NCI-H1436 treated with DMSO at 0.1 percent for 48 hours (cell line): ENCODE measurements at regions not wholly inside any gene's neighbourhood (a gene's known extent, or its start where the extent isn't known, plus 50 kb on each side); places are given as distances from the start of the nearest gene placed in this dataset.
A peak's percentile ranks its signal among the peaks of the same experiment; 100 is the strongest.

Experiments
- DNase-seq: peaks from one replicate; lab custom pipeline; 2025; lab: John Stamatoyannopoulos, UW

GRCh38 chr18:41829647-41830516 lies 125.2 kb upstream of the PIK3C3 start:
- no peak for DNase-seq

GRCh38 chr18:41828137-41828536 lies 126.9 kb upstream of the PIK3C3 start:
- DNase-seq = no peak

GRCh38 chr18:41820784-41821183 lies 134.2 kb upstream of the PIK3C3 start:
- DNase-seq = no peak

- DNase-seq = no peak
Measured at GRCh38 chr18:41818381-41819355, 136.4 kb upstream of the PIK3C3 start.

- no peak for DNase-seq
Measured at GRCh38 chr18:41814651-41815050, 140.4 kb upstream of the PIK3C3 start.

GRCh38 chr18:41809652-41810051 lies 145.4 kb upstream of the PIK3C3 start:
- DNase-seq = no peak

- no peak for DNase-seq
Measured at GRCh38 chr18:41805341-41805740, 149.7 kb upstream of the PIK3C3 start.

GRCh38 chr18:41798879-41799278 lies 156.2 kb upstream of the PIK3C3 start:
- DNase-seq = no peak

GRCh38 chr18:41790687-41791086 lies 164.3 kb upstream of the PIK3C3 start:
- no peak for DNase-seq

GRCh38 chr18:41789001-41789400 lies 166.0 kb upstream of the PIK3C3 start:
- no peak for DNase-seq

GRCh38 chr18:41783879-41784278 lies 171.2 kb upstream of the PIK3C3 start:
- no peak for DNase-seq

- DNase-seq = no peak
Measured at GRCh38 chr18:41783065-41783818, 171.8 kb upstream of the PIK3C3 start.

GRCh38 chr18:41771973-41772372 lies 183.1 kb upstream of the PIK3C3 start:
- no peak for DNase-seq

- no peak for DNase-seq
Measured at GRCh38 chr18:41769265-41769664, 185.8 kb upstream of the PIK3C3 start.

GRCh38 chr18:41768467-41768866 lies 186.6 kb upstream of the PIK3C3 start:
- no peak for DNase-seq

- no peak for DNase-seq
Measured at GRCh38 chr18:41767960-41768359, 187.1 kb upstream of the PIK3C3 start.

- DNase-seq = peak; percentile 51
Measured at GRCh38 chr18:41765460-41765859, 189.6 kb upstream of the PIK3C3 start.

GRCh38 chr18:41763361-41763760 lies 191.7 kb upstream of the PIK3C3 start:
- DNase-seq = no peak

GRCh38 chr18:41761333-41762018 lies 193.6 kb upstream of the PIK3C3 start:
- DNase-seq = no peak

GRCh38 chr18:41758534-41758933 lies 196.5 kb upstream of the PIK3C3 start:
- no peak for DNase-seq

- DNase-seq = no peak
Measured at GRCh38 chr18:41756141-41756540, 198.9 kb upstream of the PIK3C3 start.
